AG04449 (cell line): ENCODE measurements at regions not wholly inside any gene's neighbourhood (a gene's known extent, or its start where the extent isn't known, plus 50 kb on each side); places are given as distances from the start of the nearest gene placed in this dataset.

Source experiments
- CTCF ChIA-PET: fragments of 350-600 bp; formaldehyde crosslinking; extraction: SDS; loops from one replicate; lab custom pipeline; 2021; ENCODE audit warnings: antibody characterized with exemption; lab: Yijun Ruan, JAX
- POLR2A ChIA-PET: fragments of 400-600, 350-600 bp; formaldehyde crosslinking; extraction: SDS; loops from one replicate; lab custom pipeline; 2020; ENCODE audit warnings: antibody characterized with exemption, inconsistent platforms; lab: Yijun Ruan, JAX
- DNase-seq: peaks from one replicate; pipeline ENCODE4 v3.0.0-alpha.2; 2010; ENCODE audit warnings: low read depth, low spot score
- H3K4me3 ChIP-seq: 2 replicates; pipeline ENCODE4 v1.5.1; 2011; ENCODE audit warnings: low read depth, mild to moderate bottlenecking, control low read depth, low read length
- CTCF ChIP-seq: IDR thresholded peaks from one replicate; pipeline ENCODE4 v1.5.1; 2011; ENCODE audit warnings: mild to moderate bottlenecking, moderate library complexity, low read length, control low read depth, inconsistent platforms; ENCODE audit not compliant: insufficient read depth; ENCODE audit errors: missing control alignments

- POLR2A ChIA-PET: no interaction called here
- no peak for TF ChIP-seq CTCF
- no peak for DNase-seq
- CTCF ChIA-PET: no interaction called here
- no peak overlapping the region for H3K4me3 ChIP-seq
Measured at GRCh38 chr2:121047383-121047782, 237.6 kb downstream of the TFCP2L1 start.

GRCh38 chr2:121049131-121049530 is 235.9 kb downstream of the TFCP2L1 start:
- H3K4me3 ChIP-seq: no peak overlapping the region
- no peak for DNase-seq
- ChIA-PET POLR2A (no interaction called here), CTCF (interaction anchor here (0.8 to 1.5 kb wide), 2 partner anchors 13 to 22 kb away, joined by 3 to 6 read pairs; no protein-coding TSS in a partner anchor)
- no peak for TF ChIP-seq CTCF

- no peak for TF ChIP-seq CTCF
- CTCF ChIA-PET: interaction anchor here (0.8 to 3.0 kb wide), 6 partner anchors 14 to 354 kb away, joined by 3 to 9 read pairs (median 4); no protein-coding TSS in a partner anchor
Measured at GRCh38 chr2:121049950-121050585, 234.9 kb downstream of the TFCP2L1 start.

GRCh38 chr2:121051311-121051710 is 233.7 kb downstream of the TFCP2L1 start:
- H3K4me3 ChIP-seq: no peak overlapping the region
- no peak for DNase-seq
- POLR2A ChIA-PET: interaction anchor here (1.1 kb wide), 1 partner anchor 24 kb away, joined by 3 read pairs; no protein-coding TSS in a partner anchor
- CTCF ChIA-PET: interaction anchor here (0.8 to 3.0 kb wide), 7 partner anchors 8 to 356 kb away, joined by 3 to 9 read pairs (median 4); no protein-coding TSS in a partner anchor
- no peak for TF ChIP-seq CTCF

More at GRCh38 chr2:121049950-121050585, 234.9 kb downstream of the TFCP2L1 start:
- no peak overlapping the region for H3K4me3 ChIP-seq
- DNase-seq: no peak
- POLR2A ChIA-PET: interaction anchor here (1.1 kb wide), 1 partner anchor 25 kb away, joined by 3 read pairs; no protein-coding TSS in a partner anchor

GRCh38 chr2:121052023-121052422 is 233.0 kb downstream of the TFCP2L1 start:
- no peak for TF ChIP-seq CTCF
- no peak overlapping the region for H3K4me3 ChIP-seq
- POLR2A ChIA-PET: no interaction called here
- CTCF ChIA-PET: interaction anchor here (2.4 to 3.0 kb wide), 2 partner anchors 9 to 20 kb away, joined by 8 to 9 read pairs; no protein-coding TSS in a partner anchor
- DNase-seq: no peak

- no peak for DNase-seq
- H3K4me3 ChIP-seq: no peak overlapping the region
- ChIA-PET POLR2A (no interaction called here), CTCF (interaction anchor here (1.2 to 3.0 kb wide), 3 partner anchors 8 to 357 kb away, joined by 4 to 9 read pairs (median 8); no protein-coding TSS in a partner anchor)
- no peak for TF ChIP-seq CTCF
Measured at GRCh38 chr2:121052521-121052920, 232.5 kb downstream of the TFCP2L1 start.
